ENCODE measurements at regions not wholly inside any gene's neighbourhood (a gene's known extent, or its start where the extent isn't known, plus 50 kb on each side); places are given as distances from the start of the nearest gene placed in this dataset.
"Not testable (repeated sequence)": the region's sequence is repeated elsewhere in the genome, so short reads cannot be mapped to it uniquely, and the experiment has no call there.

DNA sequence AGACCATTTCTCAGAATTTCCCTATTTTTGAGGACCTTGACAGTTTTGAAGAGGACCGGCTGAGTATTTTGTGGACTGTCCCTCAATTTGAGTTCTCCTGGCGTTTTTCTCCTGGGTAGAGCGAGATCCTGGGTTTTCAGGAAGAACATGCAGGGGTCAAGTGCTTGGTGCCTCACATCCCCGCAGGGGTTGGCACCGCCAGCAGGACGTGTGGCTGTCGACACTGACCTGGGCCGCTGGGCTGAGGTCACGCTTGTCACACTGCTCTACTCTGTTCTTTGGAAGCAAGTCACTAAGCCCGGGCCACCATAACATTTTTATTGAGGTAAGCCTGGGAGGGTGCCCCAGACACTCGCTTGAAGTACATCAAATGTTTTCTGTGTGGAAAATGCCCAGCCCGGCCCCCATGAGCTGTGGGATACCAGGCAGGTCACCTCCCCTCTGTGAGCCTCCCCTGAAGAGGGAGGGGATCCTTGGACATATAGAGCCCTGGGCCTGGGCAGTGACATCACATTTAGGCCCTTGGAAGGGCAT lies 112.0 kb downstream of the NPIPB11 start:
- DNase-seq = not testable (repeated sequence)

DNA sequence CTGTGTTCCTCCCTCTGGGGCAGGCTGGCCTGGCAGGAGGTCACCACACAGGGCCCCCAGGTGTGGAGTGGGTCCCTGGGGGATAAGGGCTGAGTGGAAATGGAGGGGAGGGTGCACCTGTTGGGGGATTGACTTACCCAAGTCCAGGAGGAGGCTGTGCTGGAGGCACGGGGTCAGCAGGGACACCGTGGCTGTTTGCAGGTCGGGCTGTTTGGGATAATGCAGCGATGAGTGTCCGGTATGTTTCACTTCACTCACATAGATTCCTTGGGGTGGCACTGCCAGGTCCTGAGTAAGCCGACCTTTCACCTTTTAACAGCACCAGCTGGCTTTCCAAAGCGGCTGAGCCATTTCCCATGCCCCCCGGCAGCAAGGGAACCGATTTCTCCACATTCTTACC lies 113.0 kb downstream of the NPIPB11 start:
- not testable (repeated sequence) for DNase-seq

DNA sequence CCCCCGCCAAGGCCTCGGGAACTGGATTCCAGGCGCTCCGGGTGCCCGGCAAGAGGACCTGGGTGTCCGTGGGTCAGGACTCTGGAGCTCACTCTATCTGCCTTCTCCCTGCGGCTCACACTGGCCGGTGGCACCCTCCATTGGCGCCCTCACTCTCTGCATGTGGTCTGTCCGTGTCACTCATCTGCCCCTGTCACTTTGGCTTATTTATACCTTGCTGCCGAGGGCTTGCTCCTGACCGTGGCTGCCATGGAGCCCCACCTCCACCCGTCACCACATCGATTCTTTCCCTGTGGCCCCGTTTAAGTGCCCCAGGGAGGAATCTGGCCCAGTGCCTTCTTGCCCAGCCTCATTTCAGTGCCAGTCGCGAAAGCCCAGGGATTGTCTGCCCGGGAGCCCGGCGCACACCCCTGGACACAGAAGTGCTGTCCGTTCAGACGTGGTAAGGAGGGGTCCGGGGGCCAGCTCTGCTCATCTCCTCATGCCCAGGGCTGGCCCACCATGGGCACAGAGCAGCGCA lies 113.5 kb downstream of the NPIPB11 start:
- not testable (repeated sequence) for DNase-seq

DNA sequence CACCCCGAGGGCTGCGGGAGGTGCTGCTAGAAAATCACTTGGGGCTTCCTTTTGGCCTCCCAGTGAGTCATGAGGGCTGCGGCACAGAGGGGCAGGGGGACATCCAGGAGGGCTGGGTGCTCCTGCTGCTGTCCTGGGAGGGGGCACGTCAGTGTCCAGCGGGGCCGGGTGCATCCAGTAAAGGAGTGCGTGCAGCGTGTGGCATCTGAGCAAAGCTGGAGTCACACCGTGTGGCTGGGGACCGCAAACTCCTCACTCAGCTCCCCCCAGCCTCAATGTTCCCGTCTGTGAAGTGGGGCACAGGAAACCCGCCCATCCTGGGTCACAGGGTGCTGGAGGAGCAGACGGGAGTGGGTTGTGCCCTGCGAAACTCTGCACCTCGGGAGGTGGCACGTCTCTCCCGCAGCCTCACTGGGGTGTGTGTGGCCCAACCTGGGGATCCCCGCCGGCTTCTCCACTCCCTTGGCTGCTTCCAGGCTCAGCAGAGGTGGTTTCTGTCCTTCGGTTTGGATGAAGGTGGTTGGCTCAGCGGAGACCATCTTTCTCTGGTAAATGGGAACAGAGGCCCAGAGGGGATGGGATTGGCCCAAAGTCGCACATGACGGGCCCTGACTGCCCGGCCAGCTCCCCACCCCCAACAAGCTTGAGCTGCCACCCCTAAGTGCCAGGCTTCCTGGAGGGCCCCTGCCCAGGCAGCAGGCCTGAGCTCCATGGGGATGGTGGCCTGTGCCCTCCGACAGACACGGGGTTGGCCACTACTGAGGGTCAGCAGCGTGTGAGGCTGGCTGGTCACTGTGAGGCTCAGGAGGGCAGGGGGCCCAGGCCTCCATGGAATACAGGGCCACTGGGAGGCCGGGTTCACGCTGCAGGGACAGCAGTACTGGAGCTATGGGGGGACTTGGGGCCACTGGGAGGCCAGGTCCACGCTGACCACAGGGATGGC lies 114.9 kb downstream of the NPIPB11 start:
- DNase-seq = peak; percentile 21

- DNase-seq = peak; percentile 39
These were observed 115.8 kb downstream of the NPIPB11 start for GRCh38 chr16:29290631-29291247.

DNA sequence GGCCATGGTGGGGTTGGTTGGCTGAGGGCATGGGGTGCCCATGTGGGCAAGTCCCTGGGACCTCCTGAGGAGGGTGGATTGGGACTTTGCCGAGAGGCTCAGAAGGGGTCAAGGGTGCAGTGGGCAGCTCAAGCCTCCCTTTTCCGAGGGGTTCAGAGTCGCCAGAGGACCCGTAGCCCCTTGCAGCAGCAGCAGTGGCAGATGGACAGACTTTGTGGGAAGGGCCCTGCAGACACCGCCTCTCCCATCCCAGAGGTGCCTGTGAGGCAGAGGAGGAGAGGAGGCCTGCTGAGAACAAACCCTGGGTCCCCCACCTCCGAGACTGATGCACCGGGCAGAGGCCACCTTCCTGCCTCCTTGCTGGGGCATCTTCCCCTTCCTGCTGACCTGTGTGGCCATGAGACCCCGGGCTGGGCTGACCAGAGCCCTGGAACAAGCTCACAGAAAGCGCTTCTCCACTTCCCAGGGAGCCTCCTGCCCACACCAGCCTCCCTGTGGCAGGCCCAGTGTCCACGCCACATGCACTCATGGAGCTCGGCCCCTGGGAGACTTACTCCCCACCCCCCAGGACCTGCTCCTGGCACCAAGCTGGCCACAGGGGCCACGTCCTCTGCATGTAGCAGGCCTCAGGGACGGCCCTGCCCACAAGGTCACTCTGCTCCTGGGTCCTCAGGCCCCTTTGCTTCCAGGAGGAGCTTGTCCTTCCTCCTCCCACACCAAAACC lies 116.8 kb downstream of the NPIPB11 start:
- not testable (repeated sequence) for DNase-seq

- DNase-seq = not testable (repeated sequence)
These were observed 117.6 kb downstream of the NPIPB11 start for GRCh38 chr16:29288711-29289474.

- DNase-seq = not testable (repeated sequence)
These were observed 118.5 kb downstream of the NPIPB11 start for GRCh38 chr16:29287871-29288535.

- DNase-seq = not testable (repeated sequence)
These were observed 119.3 kb downstream of the NPIPB11 start for GRCh38 chr16:29287246-29287645.

GRCh38 chr16:29286796-29287195 lies 119.7 kb downstream of the NPIPB11 start:
- DNase-seq = not testable (repeated sequence)

- DNase-seq = not testable (repeated sequence)
These were observed 120.3 kb downstream of the NPIPB11 start for GRCh38 chr16:29286161-29286560.

DNA sequence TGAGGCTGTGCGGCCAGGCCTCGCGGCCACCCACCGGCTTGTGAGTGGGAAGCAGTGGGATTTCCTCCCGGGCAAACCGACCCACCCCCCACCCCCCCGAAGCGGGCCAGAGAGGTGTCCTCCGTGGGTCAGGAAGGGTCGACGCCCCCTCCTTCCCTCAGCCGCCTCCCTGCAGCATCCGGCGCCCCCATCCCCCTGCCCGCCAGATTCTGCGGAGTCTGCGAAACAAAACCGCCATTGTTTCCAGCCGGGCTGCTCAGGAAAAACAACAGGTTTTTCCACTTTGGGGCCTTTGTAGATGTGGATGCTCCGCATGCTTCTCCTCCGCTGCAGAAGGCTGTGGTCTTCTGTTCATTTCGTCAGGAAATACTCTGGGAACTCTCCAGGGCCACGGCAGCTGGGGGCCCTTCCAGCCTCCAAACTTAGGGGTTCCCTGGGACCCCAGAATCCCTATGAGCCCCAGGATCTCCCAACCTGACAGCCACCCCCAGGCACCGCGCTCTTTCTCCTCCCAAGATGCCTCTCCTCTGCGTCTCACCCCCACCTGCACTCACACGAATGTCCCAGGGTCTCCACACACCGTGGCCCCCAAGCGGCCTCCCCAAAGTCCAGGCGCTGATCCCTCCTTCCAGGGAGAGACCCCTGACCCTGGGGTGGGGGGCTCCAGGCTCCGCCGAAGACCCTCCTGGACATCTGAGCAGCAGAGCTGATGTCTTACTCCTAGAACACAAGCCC lies 121.2 kb downstream of the NPIPB11 start:
- DNase-seq = not testable (repeated sequence)

DNA sequence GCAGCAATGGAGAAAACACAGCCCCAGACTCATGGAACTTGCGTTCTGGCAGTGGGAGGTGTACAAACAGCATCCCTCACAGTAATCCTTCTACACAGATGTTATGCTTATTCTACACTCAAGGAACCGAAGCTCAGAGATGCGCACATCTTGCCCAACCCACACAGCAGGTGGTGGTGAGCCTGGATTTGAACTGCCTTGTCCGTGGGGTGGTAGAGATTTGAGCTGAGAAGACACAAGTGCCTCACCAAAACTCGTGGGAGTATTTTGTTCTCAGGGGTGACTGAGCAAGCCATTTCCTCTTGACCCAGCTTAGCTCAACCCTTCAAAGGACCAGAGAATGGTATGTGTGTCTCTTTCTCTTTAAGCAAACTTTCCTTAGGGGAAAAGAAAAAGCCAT lies 121.8 kb downstream of the NPIPB11 start:
- DNase-seq = not testable (repeated sequence)

GRCh38 chr16:29284159-29284558 lies 122.4 kb downstream of the NPIPB11 start:
- DNase-seq = not testable (repeated sequence)

DNA sequence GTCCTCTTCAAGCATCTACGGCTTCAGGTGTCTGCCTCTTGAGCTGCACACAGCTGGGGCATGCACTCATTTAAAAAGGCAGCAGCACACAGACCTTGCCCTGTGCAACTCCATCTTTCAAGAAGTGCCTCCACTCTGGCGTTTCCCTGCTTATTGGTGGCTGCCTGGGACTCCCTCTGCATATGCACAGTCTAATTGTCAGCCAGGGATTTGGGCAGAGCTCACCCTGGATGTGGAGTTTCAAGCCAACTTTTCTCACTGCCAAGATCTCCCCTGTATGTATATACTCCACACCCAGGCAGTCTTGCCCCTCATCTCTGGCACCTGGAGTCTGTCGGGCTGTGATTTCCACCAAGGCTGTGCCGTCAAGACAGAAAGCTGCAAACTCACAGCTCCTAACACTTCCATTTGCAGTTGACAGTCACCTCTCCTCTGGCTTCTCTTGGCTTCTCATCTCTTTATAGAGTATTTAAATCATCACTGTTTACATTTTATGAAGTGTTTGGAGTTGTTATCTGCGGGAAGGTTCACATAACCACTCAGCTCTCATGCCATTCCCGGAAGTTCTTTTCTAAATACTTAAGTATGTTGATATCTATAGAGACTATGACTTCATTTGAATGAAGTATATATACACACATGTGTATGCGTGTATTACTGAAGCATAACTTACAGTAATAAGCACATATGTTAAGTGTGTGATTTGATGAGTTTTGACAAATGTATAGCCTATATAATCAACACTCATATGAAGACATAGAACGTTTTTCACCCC lies 128.2 kb downstream of the NPIPB11 start:
- not testable (repeated sequence) for DNase-seq

DNA sequence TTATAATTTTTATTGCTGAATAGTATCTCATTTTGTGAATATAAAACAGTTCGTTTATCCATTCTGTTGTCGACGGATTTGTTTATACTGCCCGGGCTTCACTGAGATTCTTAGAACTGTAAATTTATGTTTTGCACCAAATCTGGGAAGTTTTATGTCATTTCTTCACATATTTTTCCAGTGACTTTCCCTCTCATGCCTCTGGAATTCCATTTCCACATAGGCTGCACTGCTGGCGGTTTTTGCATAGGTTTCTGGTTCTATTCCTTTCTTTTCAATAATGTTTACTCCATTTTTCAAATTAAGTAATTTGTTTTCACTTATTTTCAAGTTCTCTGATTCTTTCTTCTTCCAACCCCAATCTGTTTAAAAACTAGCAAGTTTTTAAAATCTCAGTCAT lies 130.1 kb downstream of the NPIPB11 start:
- not testable (repeated sequence) for DNase-seq

DNA sequence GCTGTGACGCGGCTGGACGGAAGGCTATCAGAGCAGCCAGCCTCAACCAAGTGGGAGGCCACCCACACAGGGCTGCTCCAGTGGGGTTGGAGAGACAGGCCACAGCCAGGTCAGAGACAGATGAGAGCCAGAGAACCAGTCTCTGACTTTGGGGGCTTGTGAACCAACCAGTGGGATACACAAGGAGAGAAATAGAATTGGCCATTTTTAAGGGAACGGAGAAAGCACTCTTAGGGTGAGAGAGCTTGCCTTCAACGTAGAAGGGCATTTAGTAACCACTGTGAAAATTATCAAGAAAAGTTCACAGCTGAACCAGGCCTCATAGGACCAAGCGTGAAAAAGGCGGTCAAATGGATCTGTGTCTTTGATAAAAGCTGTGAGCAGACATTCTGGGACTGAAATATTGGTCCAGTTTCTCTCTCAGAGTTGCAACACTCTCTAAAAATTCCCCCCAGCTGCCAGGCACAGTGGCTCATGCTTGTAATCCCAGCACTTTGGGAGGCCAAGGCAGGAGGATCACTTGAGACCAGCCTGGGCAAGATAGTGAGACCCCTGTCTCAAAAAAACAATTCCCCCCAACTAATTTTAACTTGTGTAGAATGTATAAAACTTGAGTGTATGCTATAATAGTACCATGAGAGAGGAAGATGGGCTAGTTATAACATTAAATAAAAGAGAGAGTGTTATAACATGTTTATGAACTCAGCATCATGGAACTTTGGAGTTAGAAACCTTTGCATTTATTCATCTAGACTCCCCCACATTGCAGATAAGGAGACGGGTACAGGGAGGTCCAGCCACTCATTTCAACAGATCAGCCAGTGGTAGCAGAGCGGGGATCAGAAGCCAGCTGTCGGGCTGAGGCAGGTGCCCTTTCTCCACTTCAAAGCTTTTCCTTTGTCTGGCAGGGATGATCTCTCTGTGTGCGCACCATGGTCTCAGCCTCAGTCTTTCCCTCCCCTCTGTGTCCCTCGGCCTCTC lies 132.2 kb downstream of the NPIPB11 start:
- DNase-seq = not testable (repeated sequence)

- DNase-seq = not testable (repeated sequence)
These were observed 133.0 kb downstream of the NPIPB11 start for GRCh38 chr16:29273298-29274054.
